H1 (cell line): ENCODE measurements at regions not wholly inside any gene's neighbourhood (a gene's known extent, or its start where the extent isn't known, plus 50 kb on each side); places are given as distances from the start of the nearest gene placed in this dataset.

Source experiments
- CTCF ChIA-PET: fragments of 300-600 bp; sonication (Branson Sonifier 250); formaldehyde crosslinking; loops from one replicate; lab custom pipeline; 2021; ENCODE audit not compliant: partially characterized antibody; lab: Charles Lee
- POLR2A ChIA-PET: fragments of 300-600 bp; sonication (Branson Sonifier 250); formaldehyde crosslinking; loops from one replicate; lab custom pipeline; 2021; ENCODE audit warnings: inconsistent platforms; ENCODE audit not compliant: partially characterized antibody; lab: Charles Lee
- DNase-seq, 2 experiments: peaks; one replicate each; pipeline versions ENCODE4 v3.0.0 to v3.0.0-alpha.2; 2010 to 2022; ENCODE audit warnings: low spot score in 2 of 2, low read depth in 1 of 2, mixed read lengths in 1 of 2
- FAIRE-seq: peaks from 2 replicates; lab custom pipeline; 2011; peaks lifted over from hg19 to GRCh38; lab: Jason Lieb, UNC
- H2AFZ ChIP-seq: 2 replicates; pipeline ENCODE4 v1.8.1; 2012; ENCODE audit warnings: low read length, inconsistent platforms
- H2AK5ac ChIP-seq: 2 replicates; pipeline ENCODE4 v1.6.1; 2013; ENCODE audit warnings: low read depth, low read length
- H2BK120ac ChIP-seq: replicated peaks from 2 replicates; pipeline ENCODE3; 2013; ENCODE audit warnings: low read depth, low read length, inconsistent platforms
- H2BK12ac ChIP-seq: 2 replicates; pipeline ENCODE4 v1.6.1; 2013; ENCODE audit warnings: low read depth, low read length
- H2BK15ac ChIP-seq: 2 replicates; pipeline ENCODE4 v1.6.1; 2013; ENCODE audit warnings: low read length
- H2BK20ac ChIP-seq: 2 replicates; pipeline ENCODE4 v1.6.1; 2013; ENCODE audit warnings: low read length
- H2BK5ac ChIP-seq: 2 replicates; pipeline ENCODE4 v1.6.1; 2013; ENCODE audit warnings: low read depth, low read length
- H3K14ac ChIP-seq: 2 replicates; pipeline ENCODE4 v1.6.1; 2013; ENCODE audit warnings: inconsistent platforms; ENCODE audit not compliant: insufficient read length
- H3K18ac ChIP-seq: 2 replicates; pipeline ENCODE4 v1.6.1; 2013; ENCODE audit warnings: low read length; ENCODE audit errors: extremely low read depth
- H3K23ac ChIP-seq: 2 replicates; pipeline ENCODE4 v1.6.1; 2013; ENCODE audit warnings: inconsistent platforms; ENCODE audit not compliant: insufficient read length
- H3K23me2 ChIP-seq: 2 replicates; pipeline ENCODE4 v1.6.1; 2013; ENCODE audit warnings: low read depth, low read length
- H3K27ac ChIP-seq: 2 replicates; pipeline ENCODE4 v1.6.1; 2011; ENCODE audit warnings: low read depth, low read length, inconsistent platforms
- H3K27me3 ChIP-seq, 4 experiments: replicated peaks in 1 of 4; 1 replicate in 1 of 4; 2 replicates in 3 of 4; pipeline versions ENCODE4 v1.6.1 to v1.8.1; 2011 to 2013; ENCODE audit warnings: low read length in 3 of 4, mild to moderate bottlenecking in 3 of 4, inconsistent platforms in 2 of 4, mixed read lengths in 2 of 4, moderate library complexity in 1 of 4; ENCODE audit not compliant: control insufficient read depth in 3 of 4, insufficient read depth in 3 of 4; ENCODE audit errors: extremely low read depth in 1 of 4
- H3K36me3 ChIP-seq, 4 experiments: 2 replicates each; pipeline versions ENCODE4 v1.6.1 to v1.8.1; 2011 to 2013; ENCODE audit warnings: mild to moderate bottlenecking in 4 of 4, low read length in 3 of 4, moderate library complexity in 2 of 4, control low read depth in 1 of 4, inconsistent platforms in 1 of 4; ENCODE audit not compliant: insufficient read depth in 4 of 4, control insufficient read depth in 2 of 4
- H3K4ac ChIP-seq: replicated peaks from 2 replicates; pipeline ENCODE3; 2013; ENCODE audit warnings: low read length, low read depth, mixed read lengths, inconsistent platforms; ENCODE audit not compliant: insufficient read length
- H3K4me1 ChIP-seq, 4 experiments: replicated peaks in 1 of 4; 1 replicate in 1 of 4; 2 replicates in 3 of 4; pipeline versions ENCODE4 v1.6.1 to v1.8.1; 2011 to 2013; ENCODE audit warnings: low read length in 3 of 4, inconsistent platforms in 2 of 4, mixed read lengths in 1 of 4; ENCODE audit not compliant: insufficient read depth in 4 of 4, control insufficient read depth in 3 of 4
- H3K4me2 ChIP-seq, 2 experiments: 2 replicates each; pipeline versions ENCODE4 v1.6.1 to v1.8.1; 2011 to 2013; ENCODE audit warnings: low read depth in 2 of 2, low read length in 2 of 2, control low read depth in 1 of 2, inconsistent platforms in 1 of 2, mild to moderate bottlenecking in 1 of 2; ENCODE audit not compliant: insufficient read depth in 1 of 2
- H3K4me3 ChIP-seq, 4 experiments: fragments of 200-600, 300-600 bp in 1 of 4; sonication (generic), shearing (Covaris generic), sonication (Bioruptor Twin) in 1 of 4; 2 replicates each; pipeline versions ENCODE4 v1.5.1 to v1.8.1; 2011 to 2016; ENCODE audit warnings: low read length in 4 of 4, low read depth in 3 of 4, control low read depth in 2 of 4, inconsistent platforms in 2 of 4, mild to moderate bottlenecking in 2 of 4, mixed read lengths in 1 of 4, moderate library complexity in 1 of 4; ENCODE audit not compliant: insufficient read depth in 2 of 4; ENCODE audit errors: extremely low read depth in 1 of 4
- H3K56ac ChIP-seq: replicated peaks from 2 replicates; pipeline ENCODE3; 2013; ENCODE audit warnings: low read depth, mild to moderate bottlenecking, mixed read lengths, low read length, inconsistent platforms; ENCODE audit not compliant: insufficient read length
- H3K79me1 ChIP-seq: 2 replicates; pipeline ENCODE4 v1.6.1; 2013; ENCODE audit warnings: low read depth, low read length, control low read depth
- H3K79me2 ChIP-seq, 2 experiments: 2 replicates each; pipeline versions ENCODE4 v1.6.1 to v1.8.1; 2012 to 2013; ENCODE audit warnings: low read length in 2 of 2, mild to moderate bottlenecking in 2 of 2, inconsistent platforms in 1 of 2; ENCODE audit not compliant: insufficient read depth in 2 of 2, control insufficient read depth in 1 of 2
- H3K9ac ChIP-seq, 4 experiments: replicated peaks in 1 of 4; 1 replicate in 1 of 4; 2 replicates in 3 of 4; pipeline versions ENCODE4 v1.6.1 to v1.8.1; 2011 to 2013; ENCODE audit warnings: low read depth in 3 of 4, low read length in 3 of 4, control low read depth in 2 of 4, mild to moderate bottlenecking in 2 of 4, moderate library complexity in 2 of 4, inconsistent platforms in 1 of 4; ENCODE audit errors: extremely low read depth in 1 of 4
- H3K9me3 ChIP-seq, 2 experiments: 2 replicates each; pipeline versions ENCODE4 v1.6.1 to v1.8.1; 2012 to 2013; ENCODE audit warnings: mild to moderate bottlenecking in 2 of 2, moderate library complexity in 2 of 2, control low read depth in 1 of 2, inconsistent platforms in 1 of 2, low read depth in 1 of 2, low read length in 1 of 2, mixed read lengths in 1 of 2; ENCODE audit not compliant: insufficient read depth in 2 of 2
- H4K20me1 ChIP-seq, 2 experiments: replicated peaks in 1 of 2; 2 replicates each; pipeline versions ENCODE3 to v1.8.1; 2011 to 2013; ENCODE audit warnings: inconsistent platforms in 2 of 2, low read length in 2 of 2, mild to moderate bottlenecking in 1 of 2; ENCODE audit not compliant: insufficient read depth in 2 of 2, control insufficient read depth in 1 of 2
- H4K5ac ChIP-seq: 2 replicates; pipeline ENCODE4 v1.6.1; 2013; ENCODE audit warnings: low read length, low read depth, mixed read lengths, inconsistent platforms; ENCODE audit not compliant: insufficient read length
- H4K8ac ChIP-seq: 2 replicates; pipeline ENCODE4 v1.8.0; 2013; ENCODE audit warnings: mild to moderate bottlenecking, moderate library complexity, low read length, inconsistent platforms; ENCODE audit not compliant: insufficient read depth; ENCODE audit errors: extremely low read depth
- H4K91ac ChIP-seq: replicated peaks from 2 replicates; pipeline ENCODE3; 2013; ENCODE audit warnings: low read length, mixed read lengths, inconsistent platforms; ENCODE audit not compliant: insufficient read length
- EZH2 ChIP-seq: fragments of 200-600 bp; sonication (generic); IDR thresholded peaks from 2 replicates; pipeline ENCODE4 v1.7.1; 2012; ENCODE audit warnings: low read depth, mild to moderate bottlenecking, moderate library complexity, low read length, inconsistent platforms; ENCODE audit not compliant: severe bottlenecking
- WGBS, 2 experiments: shearing (Covaris generic) in 1 of 2; methylation state at CpG; one replicate each; pipeline versions ENCODE4 v1.1.6 to v1.1.7; 2013 to 2015; ENCODE audit warnings: low lambda C conversion rate in 2 of 2, mixed read lengths in 2 of 2, inconsistent platforms in 1 of 2, low coverage in 1 of 2, missing lambda C conversion rate in 1 of 2; ENCODE audit not compliant: insufficient replicate concordance in 2 of 2, insufficient coverage in 1 of 2, insufficient read length in 1 of 2; ENCODE audit errors: extremely low coverage in 1 of 2, missing lambda C conversion rate in 1 of 2; 5-methylcytosine and 5-hydroxymethylcytosine counted together

- Histone ChIP-seq H3K4ac (no peak overlapping the region), H3K23ac (no peak overlapping the region), H2BK120ac (no peak overlapping the region), H4K8ac (no peak overlapping the region), H2BK20ac (no peak overlapping the region), H2AK5ac (no peak overlapping the region), H3K9ac (no peak overlapping the region), H4K5ac (no peak overlapping the region), H3K9me3 (no peaks in the 10 kb centered on the region), H2BK15ac (no peak overlapping the region), H2BK5ac (no peak overlapping the region), H2AFZ (no peak overlapping the region; the same call in 1 of the 2 replicates), H3K4me1 (no peaks in the 10 kb centered on the region; a peak in 2 of 7 replicates), H3K27ac (no peak overlapping the region), H3K56ac (no peak overlapping the region), H3K36me3 (no peaks in the 10 kb centered on the region), H3K79me2 (no peaks in the 10 kb centered on the region), H4K20me1 (no peaks in the 10 kb centered on the region), H3K79me1 (no peaks in the 10 kb centered on the region), H3K27me3 (no peaks in the 10 kb centered on the region), H4K91ac (no peak overlapping the region), H3K18ac (no peak overlapping the region), H3K23me2 (no peaks in the 10 kb centered on the region), H3K4me3 (no peak overlapping the region), H2BK12ac (no peak overlapping the region), H3K14ac (no peak overlapping the region), H3K4me2 (no peak overlapping the region)
- DNase-seq (no peak), FAIRE-seq (no peak)
- ChIA-PET POLR2A (no interaction called here), CTCF (no interaction called here)
- 52% methylated on average over 1 of the region's 1 CpG; no CpG with 5 or more reads in 1 of the 2 experiments for WGBS, 2 experiments
- no peak for TF ChIP-seq EZH2
Measured at GRCh38 chr6:71675386-71675785, 211.0 kb upstream of the RIMS1 start.
